Fibroblast of skin of right biceps (primary cell): ENCODE measurements at regions not wholly inside any gene's neighbourhood (a gene's known extent, or its start where the extent isn't known, plus 50 kb on each side); places are given as distances from the start of the nearest gene placed in this dataset.
"Not testable (repeated sequence)": the region's sequence is repeated elsewhere in the genome, so short reads cannot be mapped to it uniquely, and the experiment has no call there.

Experiments
- DNase-seq: peaks from one replicate; pipeline ENCODE4 v3.0.0-alpha.2; 2013

- not testable (repeated sequence) for DNase-seq
These were observed 54.2 kb upstream of the RHOU start for GRCh38 chr1:228681076-228681565.

GRCh38 chr1:228683428-228683827 is 51.9 kb upstream of the RHOU start:
- no peak for DNase-seq

- no peak for DNase-seq
These were observed 50.7 kb upstream of the RHOU start for GRCh38 chr1:228684607-228685006.

GRCh38 chr1:228685081-228685660 is 50.1 kb upstream of the RHOU start:
- DNase-seq, result no peak
